ENCODE measurements at regions not wholly inside any gene's neighbourhood (a gene's known extent, or its start where the extent isn't known, plus 50 kb on each side); places are given as distances from the start of the nearest gene placed in this dataset.

DNA sequence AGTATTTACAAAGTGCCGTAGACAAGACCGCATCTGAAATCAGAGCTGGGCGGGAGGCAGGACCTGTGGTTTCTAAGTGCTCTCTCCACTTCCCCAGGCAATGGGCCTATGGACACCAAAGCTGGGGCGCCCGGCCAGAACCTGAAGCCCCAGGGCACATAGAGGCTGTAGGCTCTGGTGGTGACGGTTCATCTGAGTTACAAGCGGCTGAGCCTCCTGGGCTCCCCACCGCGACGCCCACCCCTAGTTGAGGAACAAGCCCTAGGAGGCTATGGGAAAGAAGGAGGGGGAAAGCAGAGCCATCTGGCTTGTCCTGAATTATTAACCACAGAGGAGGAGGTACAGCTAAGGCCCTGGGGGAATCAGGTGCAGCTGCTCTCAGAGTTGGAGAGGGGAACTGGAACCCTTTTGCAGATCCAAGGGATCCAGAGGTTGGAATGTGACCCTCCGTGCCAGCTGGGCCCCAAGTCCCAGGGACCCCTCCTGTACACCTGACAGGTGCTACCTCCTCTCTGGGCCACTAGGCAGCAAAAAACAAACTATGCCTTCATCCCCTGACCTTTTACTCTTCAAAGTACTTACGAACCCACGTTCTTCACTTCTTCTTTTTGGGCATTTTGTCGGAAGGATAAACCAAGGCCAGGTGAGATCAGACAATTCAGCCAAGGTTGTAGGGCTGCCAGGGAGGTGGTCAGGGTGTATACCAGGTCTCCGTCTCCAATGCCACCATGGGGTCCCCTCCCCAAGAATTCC, 77.2 kb downstream of the ARL6IP4 start:
- TF ChIP-seq, protein P1, sequence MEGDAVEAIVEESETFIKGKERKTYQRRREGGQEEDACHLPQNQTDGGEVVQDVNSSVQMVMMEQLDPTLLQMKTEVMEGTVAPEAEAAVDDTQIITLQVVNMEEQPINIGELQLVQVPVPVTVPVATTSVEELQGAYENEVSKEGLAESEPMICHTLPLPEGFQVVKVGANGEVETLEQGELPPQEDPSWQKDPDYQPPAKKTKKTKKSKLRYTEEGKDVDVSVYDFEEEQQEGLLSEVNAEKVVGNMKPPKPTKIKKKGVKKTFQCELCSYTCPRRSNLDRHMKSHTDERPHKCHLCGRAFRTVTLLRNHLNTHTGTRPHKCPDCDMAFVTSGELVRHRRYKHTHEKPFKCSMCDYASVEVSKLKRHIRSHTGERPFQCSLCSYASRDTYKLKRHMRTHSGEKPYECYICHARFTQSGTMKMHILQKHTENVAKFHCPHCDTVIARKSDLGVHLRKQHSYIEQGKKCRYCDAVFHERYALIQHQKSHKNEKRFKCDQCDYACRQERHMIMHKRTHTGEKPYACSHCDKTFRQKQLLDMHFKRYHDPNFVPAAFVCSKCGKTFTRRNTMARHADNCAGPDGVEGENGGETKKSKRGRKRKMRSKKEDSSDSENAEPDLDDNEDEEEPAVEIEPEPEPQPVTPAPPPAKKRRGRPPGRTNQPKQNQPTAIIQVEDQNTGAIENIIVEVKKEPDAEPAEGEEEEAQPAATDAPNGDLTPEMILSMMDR (IDR thresholded peaks at IDR 0.05 in 2 of 3, conservative IDR thresholded peaks at IDR 0.05 in 1 of 3; ENCODE audit: borderline replicate concordance in 1 of 3, insufficient read depth in 1 of 3, low read depth in 2 of 3, low read length in 2 of 3), result no peak
- TF ChIP-seq EZH2 (IDR thresholded peaks at IDR 0.05) (no peak), POLR2A (IDR thresholded peaks at IDR 0.05; ENCODE audit: borderline replicate concordance, extremely low read depth, insufficient read depth, insufficient read length) (no peak), CEBPB (IDR thresholded peaks at IDR 0.05; ENCODE audit: low read depth) (no peak)
- TF ChIP-seq, protein P2, sequence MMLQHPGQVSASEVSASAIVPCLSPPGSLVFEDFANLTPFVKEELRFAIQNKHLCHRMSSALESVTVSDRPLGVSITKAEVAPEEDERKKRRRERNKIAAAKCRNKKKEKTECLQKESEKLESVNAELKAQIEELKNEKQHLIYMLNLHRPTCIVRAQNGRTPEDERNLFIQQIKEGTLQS (IDR thresholded peaks at IDR 0.05), result no peak

Measured in HCT116 (cell line).